Prostate gland (tissue), 2 donors: ENCODE measurements at regions not wholly inside any gene's neighbourhood (a gene's known extent, or its start where the extent isn't known, plus 50 kb on each side); places are given as distances from the start of the nearest gene placed in this dataset.
"Not testable (repeated sequence)": the region's sequence is repeated elsewhere in the genome, so short reads cannot be mapped to it uniquely, and the experiment has no call there.

ENCODE experiments used
- CTCF ChIP-seq, 4 experiments: fragments of 200-600 bp in 2 of 4; fragments of 450-650 bp in 2 of 4; sonication (generic) in 2 of 4; IDR thresholded peaks; 1 replicate in 3 of 4; 2 replicates in 1 of 4; pipeline ENCODE4 v1.5.1; 2016 to 2019; ENCODE audit warnings: antibody characterized with exemption in 4 of 4, mild to moderate bottlenecking in 2 of 4, moderate library complexity in 2 of 4
- POLR2A ChIP-seq: fragments of 450-650 bp; IDR thresholded peaks from one replicate; pipeline ENCODE4 v1.6.1; 2016; ENCODE audit warnings: antibody characterized with exemption, mild to moderate bottlenecking
- POLR2AphosphoS5 ChIP-seq: sonication (generic); formaldehyde crosslinking; IDR thresholded peaks from one replicate; pipeline ENCODE4 v1.6.1; 2017; ENCODE audit warnings: antibody characterized with exemption

- not testable (repeated sequence) for TF ChIP-seq POLR2AphosphoS5; POLR2A; CTCF (IDR thresholded peaks at IDR 0.05)
Measured at GRCh38 chr1:192895487-192895886, 86.6 kb downstream of the RGS2 start.
